K562 (cell line): ENCODE measurements at regions not wholly inside any gene's neighbourhood (a gene's known extent, or its start where the extent isn't known, plus 50 kb on each side); places are given as distances from the start of the nearest gene placed in this dataset.

ENCODE experiments used
- ATAC-seq: fragments of 200-7000 bp; cut with Tn5 transposase; 3 replicates; pipeline ENCODE4 v1.9.1; 2020; ENCODE audit warnings: moderate library complexity
- BruUV-seq: library from RNA; stranded (reverse); fragments of 400-500 nt; replicated peaks from 2 replicates; lab custom pipeline; 2021; lab: Mats Ljungman, UMichigan
- CTCF ChIA-PET: fragments of 300-600 bp; formaldehyde crosslinking; extraction: SDS; loops from one replicate; lab custom pipeline; 2021; ENCODE audit warnings: low intra/inter-chr PET ratio; lab: Yijun Ruan, JAX
- POLR2A ChIA-PET: fragments of 300-600, 350-650 bp; sonication (Branson Sonifier 250); formaldehyde crosslinking; extraction: SDS; loops from one replicate; lab custom pipeline; 2021; ENCODE audit warnings: antibody characterized with exemption, inconsistent platforms; lab: Yijun Ruan, JAX
- DNase-seq, 4 experiments: peaks; one replicate each; pipeline versions ENCODE4 v3.0.0 to v3.0.0-alpha.2; 2011 to 2018; ENCODE audit warnings: low spot score in 3 of 4, mixed read lengths in 3 of 4; ENCODE audit errors: extremely low read depth in 1 of 4
- FAIRE-seq: peaks from 2 replicates; lab custom pipeline; 2011; peaks lifted over from hg19 to GRCh38; lab: Jason Lieb, UNC
- H2AFZ ChIP-seq: 2 replicates; pipeline ENCODE4 v1.6.0; 2011; ENCODE audit warnings: low read depth, low read length, control low read depth, inconsistent platforms
- H3K27ac ChIP-seq: fragments of 200-600 bp; 3 replicates; pipeline ENCODE4 v1.8.0; 2011; ENCODE audit warnings: low read depth, mild to moderate bottlenecking, control low read depth, inconsistent platforms, low read length, moderate library complexity, mixed read lengths; ENCODE audit errors: extremely low read depth
- H3K27me3 ChIP-seq, 2 experiments: fragments of 300-600 bp in 1 of 2; 2 replicates in 1 of 2; 3 replicates in 1 of 2; pipeline versions ENCODE4 v1.6.0 to v1.8.0; 2011; ENCODE audit warnings: inconsistent platforms in 2 of 2, low read length in 2 of 2, mild to moderate bottlenecking in 1 of 2, mixed read lengths in 1 of 2, moderate library complexity in 1 of 2; ENCODE audit not compliant: control insufficient read depth in 2 of 2, insufficient read depth in 2 of 2
- H3K36me3 ChIP-seq: fragments of 300-600 bp; 3 replicates; pipeline ENCODE4 v1.8.0; 2011; ENCODE audit warnings: mild to moderate bottlenecking, low read length, inconsistent platforms; ENCODE audit not compliant: control insufficient read depth, insufficient read depth
- H3K4me1 ChIP-seq, 2 experiments: fragments of 200-600 bp in 1 of 2; replicated peaks in 1 of 2; 2 replicates in 1 of 2; 3 replicates in 1 of 2; pipeline versions ENCODE4 v1.5.1 to v1.8.0; 2011; ENCODE audit warnings: inconsistent platforms in 2 of 2, low read length in 2 of 2, mild to moderate bottlenecking in 1 of 2, mixed read lengths in 1 of 2, moderate library complexity in 1 of 2; ENCODE audit not compliant: control insufficient read depth in 2 of 2, insufficient read depth in 2 of 2
- H3K4me2 ChIP-seq: 2 replicates; pipeline ENCODE4 v1.6.1; 2011; ENCODE audit warnings: low read length, control low read depth, inconsistent platforms, mixed read lengths; ENCODE audit not compliant: insufficient read depth
- H3K4me3 ChIP-seq: fragments of 200-600 bp; sonication (generic), shearing (Covaris generic); 2 replicates; pipeline ENCODE4 v1.5.1; 2016; ENCODE audit warnings: control low read depth, inconsistent platforms
- H3K79me2 ChIP-seq: fragments of 200-600 bp; 3 replicates; pipeline ENCODE4 v1.8.0; 2011; ENCODE audit warnings: low read length, inconsistent platforms; ENCODE audit not compliant: control insufficient read depth, insufficient read depth
- H3K9ac ChIP-seq, 2 experiments: 2 replicates each; pipeline versions ENCODE4 v1.6.0 to v1.6.1; 2011; ENCODE audit warnings: low read depth in 2 of 2, low read length in 2 of 2, control low read depth in 1 of 2, inconsistent platforms in 1 of 2, mild to moderate bottlenecking in 1 of 2, mixed read lengths in 1 of 2; ENCODE audit not compliant: insufficient read depth in 1 of 2
- H3K9me1 ChIP-seq: one replicate; pipeline ENCODE4 v1.6.0; 2011; ENCODE audit warnings: inconsistent platforms, mild to moderate bottlenecking, low read length, moderate library complexity; ENCODE audit not compliant: control insufficient read depth, insufficient read depth
- H3K9me3 ChIP-seq: replicated peaks from 2 replicates; pipeline ENCODE4 v1.5.1; 2011; ENCODE audit warnings: low read depth, low read length, inconsistent platforms; ENCODE audit not compliant: control insufficient read depth, insufficient read depth
- H4K20me1 ChIP-seq: replicated peaks from 2 replicates; pipeline ENCODE4 v1.6.1; 2011; ENCODE audit warnings: low read length, inconsistent platforms, mixed read lengths; ENCODE audit not compliant: control insufficient read depth, insufficient read depth
- HDAC8 ChIP-seq: fragments of 450-650 bp; IDR thresholded peaks from 2 replicates; pipeline ENCODE4 v1.6.1; 2016; ENCODE audit warnings: mild to moderate bottlenecking, missing genetic modification characterization, moderate library complexity, missing compliant biosample characterization
- LARP7 ChIP-seq: fragments of 450-650 bp; IDR thresholded peaks from 2 replicates; pipeline ENCODE4 v1.6.1; 2016
- PML ChIP-seq: IDR thresholded peaks from 2 replicates; pipeline ENCODE4 v1.6.1; 2012; ENCODE audit warnings: low read length, inconsistent platforms
- SOX6 ChIP-seq: fragments of 450-650 bp; IDR thresholded peaks from 2 replicates; pipeline ENCODE4 v1.6.1; 2014; ENCODE audit warnings: mild to moderate bottlenecking
- ZBTB34 ChIP-seq: fragments of 250-450 bp; sonication (Bioruptor Pico); IDR thresholded peaks from 2 replicates; pipeline ENCODE4 v1.8.0; 2021; ENCODE audit warnings: mild to moderate bottlenecking, moderate library complexity
- ZBTB8A ChIP-seq: fragments of 450-650 bp; IDR thresholded peaks from 2 replicates; pipeline ENCODE4 v1.6.1; 2018; ENCODE audit warnings: mild to moderate bottlenecking, moderate library complexity; ENCODE audit not compliant: partially characterized antibody
- ZNF121 ChIP-seq: sonication (generic); formaldehyde crosslinking; conservative IDR thresholded peaks from 2 replicates; pipeline ENCODE4 v1.8.0; 2022; ENCODE audit warnings: missing genetic modification reagents
- ZNF239 ChIP-seq: fragments of 250-450 bp; sonication (Bioruptor Pico); IDR thresholded peaks from 2 replicates; pipeline ENCODE4 v1.4.0; 2020; ENCODE audit warnings: mild to moderate bottlenecking
- ZNF41 ChIP-seq: fragments of 250-450 bp; sonication (Bioruptor Pico); conservative IDR thresholded peaks from 2 replicates; pipeline ENCODE4 v1.4.0; 2020; ENCODE audit warnings: mild to moderate bottlenecking
- ZNF75A ChIP-seq: fragments of 450-650 bp; formaldehyde crosslinking; IDR thresholded peaks from 2 replicates; pipeline ENCODE4 v1.4.0; 2020; ENCODE audit warnings: mild to moderate bottlenecking
- WGBS: fragments of 100-300 bp; shearing (Covaris generic); methylation state at CpG from one replicate; pipeline ENCODE4 v1.1.6; 2016; ENCODE audit warnings: low coverage, mixed read lengths; ENCODE audit not compliant: insufficient coverage; ENCODE audit errors: missing lambda C conversion rate; 5-methylcytosine and 5-hydroxymethylcytosine counted together
- in situ Hi-C: fragments of 300-500 bp; cut with MboI; formaldehyde crosslinking; loops from 4 replicates; pipeline ENCODE4 v1.15.0; 2018; ENCODE audit warnings: inconsistent platforms, mixed read lengths
- intact Hi-C: fragments of 100-400 bp; cut with micrococcal nuclease; formaldehyde crosslinking; loops from 2 replicates; pipeline ENCODE4 v1.14.2; 2022
- TF ChIP-seq, protein P1 (sequence below): fragments of 250-450 bp; sonication (Bioruptor Pico); IDR thresholded peaks from 2 replicates; pipeline ENCODE4 v1.4.0; 2020; ENCODE audit warnings: mild to moderate bottlenecking
- TF ChIP-seq, protein P2 (sequence below): fragments of 200-400 bp; formaldehyde crosslinking; IDR thresholded peaks from 2 replicates; pipeline ENCODE4 v1.6.1; 2017; ENCODE audit warnings: mild to moderate bottlenecking, low read depth, low read length, moderate library complexity
- TF ChIP-seq, protein P3 (sequence below): fragments of 250-450 bp; sonication (Bioruptor Pico); IDR thresholded peaks from 2 replicates; pipeline ENCODE4 v1.5.0; 2021; ENCODE audit warnings: mild to moderate bottlenecking, moderate library complexity
- TF ChIP-seq, protein P4 (sequence below), 2 experiments: fragments of 450-650 bp; IDR thresholded peaks; 2 replicates each; pipeline ENCODE4 v1.6.1; 2016

DNA sequence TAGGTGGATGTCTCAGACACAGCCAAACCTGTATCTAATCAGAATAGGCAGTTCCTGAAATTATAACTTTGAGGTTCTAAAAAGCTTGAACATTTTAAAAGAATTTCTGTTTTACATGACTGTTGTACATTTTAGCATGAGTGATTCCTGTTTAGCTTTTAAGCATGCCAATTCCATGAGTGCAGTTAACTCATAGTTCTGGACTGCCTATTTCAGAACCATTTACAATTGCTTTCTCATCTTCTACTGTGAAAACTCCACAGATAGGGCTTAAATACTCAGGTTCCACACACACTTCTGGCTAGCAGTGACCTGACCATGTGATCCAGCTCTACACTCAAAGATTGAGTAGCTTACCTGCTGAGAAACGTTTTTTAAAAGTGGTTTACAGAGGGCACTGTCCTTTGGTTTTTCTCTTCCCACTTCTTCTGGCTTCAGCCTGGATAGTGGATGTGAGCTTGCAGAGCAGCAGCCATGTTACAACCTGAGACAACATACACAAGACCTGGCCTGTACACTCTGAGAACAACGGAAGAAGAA, 280.8 kb downstream of the ANKRD50 start:
- H3K27ac ChIP-seq, result no peak overlapping the region
- H3K4me1 ChIP-seq, result no peaks in the 10 kb centered on the region
- H3K79me2 ChIP-seq, result no peaks in the 10 kb centered on the region
- no peak for FAIRE-seq
- H3K4me3 ChIP-seq, result no peak overlapping the region
- BruUV-seq, result no TSS peak
- H2AFZ ChIP-seq, result no peak overlapping the region
- H3K9me1 ChIP-seq, result no peaks in the 10 kb centered on the region
- intact Hi-C loops, result no loop called here
- WGBS, result 0% methylated on average over 2 of the region's 2 CpGs
- DNase-seq, result no peak
- no peaks in the 10 kb centered on the region for H3K9me3 ChIP-seq
- H3K4me2 ChIP-seq, result no peak overlapping the region
- ATAC-seq, result no peak
- no peaks in the 10 kb centered on the region for H3K27me3 ChIP-seq
- in situ Hi-C loops, result no loop called here
- no peaks in the 10 kb centered on the region for H4K20me1 ChIP-seq
- H3K9ac ChIP-seq, result no peak overlapping the region
- no peaks in the 10 kb centered on the region for H3K36me3 ChIP-seq
- CTCF ChIA-PET, result no interaction called here
- POLR2A ChIA-PET, result no interaction called here
- TF ChIP-seq, protein P1, sequence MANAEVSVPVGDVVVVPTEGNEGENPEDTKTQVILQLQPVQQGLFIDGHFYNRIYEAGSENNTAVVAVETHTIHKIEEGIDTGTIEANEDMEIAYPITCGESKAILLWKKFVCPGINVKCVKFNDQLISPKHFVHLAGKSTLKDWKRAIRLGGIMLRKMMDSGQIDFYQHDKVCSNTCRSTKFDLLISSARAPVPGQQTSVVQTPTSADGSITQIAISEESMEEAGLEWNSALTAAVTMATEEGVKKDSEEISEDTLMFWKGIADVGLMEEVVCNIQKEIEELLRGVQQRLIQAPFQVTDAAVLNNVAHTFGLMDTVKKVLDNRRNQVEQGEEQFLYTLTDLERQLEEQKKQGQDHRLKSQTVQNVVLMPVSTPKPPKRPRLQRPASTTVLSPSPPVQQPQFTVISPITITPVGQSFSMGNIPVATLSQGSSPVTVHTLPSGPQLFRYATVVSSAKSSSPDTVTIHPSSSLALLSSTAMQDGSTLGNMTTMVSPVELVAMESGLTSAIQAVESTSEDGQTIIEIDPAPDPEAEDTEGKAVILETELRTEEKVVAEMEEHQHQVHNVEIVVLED (CRISPR knock-in tag), result no peak
- no peak for TF ChIP-seq ZNF121 (CRISPR knock-in tag)
- no peak for TF ChIP-seq HDAC8
- no peak for TF ChIP-seq ZNF41
- TF ChIP-seq, protein P2, sequence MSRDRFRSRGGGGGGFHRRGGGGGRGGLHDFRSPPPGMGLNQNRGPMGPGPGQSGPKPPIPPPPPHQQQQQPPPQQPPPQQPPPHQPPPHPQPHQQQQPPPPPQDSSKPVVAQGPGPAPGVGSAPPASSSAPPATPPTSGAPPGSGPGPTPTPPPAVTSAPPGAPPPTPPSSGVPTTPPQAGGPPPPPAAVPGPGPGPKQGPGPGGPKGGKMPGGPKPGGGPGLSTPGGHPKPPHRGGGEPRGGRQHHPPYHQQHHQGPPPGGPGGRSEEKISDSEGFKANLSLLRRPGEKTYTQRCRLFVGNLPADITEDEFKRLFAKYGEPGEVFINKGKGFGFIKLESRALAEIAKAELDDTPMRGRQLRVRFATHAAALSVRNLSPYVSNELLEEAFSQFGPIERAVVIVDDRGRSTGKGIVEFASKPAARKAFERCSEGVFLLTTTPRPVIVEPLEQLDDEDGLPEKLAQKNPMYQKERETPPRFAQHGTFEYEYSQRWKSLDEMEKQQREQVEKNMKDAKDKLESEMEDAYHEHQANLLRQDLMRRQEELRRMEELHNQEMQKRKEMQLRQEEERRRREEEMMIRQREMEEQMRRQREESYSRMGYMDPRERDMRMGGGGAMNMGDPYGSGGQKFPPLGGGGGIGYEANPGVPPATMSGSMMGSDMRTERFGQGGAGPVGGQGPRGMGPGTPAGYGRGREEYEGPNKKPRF, result no peak
- TF ChIP-seq, protein P3, sequence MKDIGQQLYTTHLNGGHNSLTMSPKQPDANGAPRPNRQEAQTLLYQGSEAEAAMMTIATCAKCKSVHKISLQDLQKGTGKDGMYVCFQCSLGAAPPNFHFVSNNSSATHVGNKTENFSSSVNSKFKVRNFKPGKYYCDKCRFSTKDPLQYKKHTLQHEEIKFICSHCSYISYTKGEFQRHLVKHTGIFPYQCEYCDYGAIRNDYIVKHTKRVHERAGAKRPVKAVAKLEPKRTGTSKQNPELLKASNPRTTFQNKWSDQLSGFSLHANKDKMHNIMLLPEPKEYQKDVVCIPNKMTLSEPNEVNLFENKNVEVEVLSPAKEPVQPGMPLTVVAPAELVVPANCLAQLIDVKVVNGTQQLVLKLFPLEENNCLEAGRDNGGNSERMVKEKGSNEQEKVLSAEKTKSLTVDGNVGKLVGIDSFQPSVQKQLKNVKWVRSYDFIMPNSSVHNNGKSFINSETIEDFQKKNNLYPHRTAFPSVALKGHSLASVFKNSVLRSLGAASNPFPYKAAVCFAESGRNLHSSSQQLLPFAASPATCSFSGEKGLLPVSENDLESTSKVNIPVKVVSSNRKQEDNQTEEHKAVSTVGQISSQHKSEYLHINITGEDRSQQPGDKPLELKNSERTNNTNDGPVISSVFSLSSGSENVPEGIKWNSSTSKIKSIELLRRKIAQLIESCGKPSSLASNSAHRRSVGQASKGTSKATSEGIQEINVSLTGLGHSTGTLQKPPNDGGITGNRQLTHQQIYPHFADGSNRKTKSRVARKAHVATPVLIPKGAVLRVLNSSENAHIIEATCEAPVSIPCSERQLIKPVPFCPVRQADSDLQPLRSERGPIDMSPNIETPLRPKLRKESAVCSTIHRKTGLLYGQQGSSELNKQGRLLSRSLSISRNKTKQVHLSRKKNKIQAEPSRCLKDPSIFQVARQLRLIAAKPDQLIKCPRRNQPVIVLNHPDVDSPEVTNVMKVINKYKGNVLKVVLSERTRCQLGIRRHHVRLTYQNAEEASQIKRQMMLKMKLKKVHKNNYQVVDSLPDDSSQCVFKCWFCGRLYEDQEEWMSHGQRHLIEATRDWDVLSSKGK, result no peak
- TF ChIP-seq ZBTB34 (CRISPR knock-in tag), result no peak
- TF ChIP-seq PML, result no peak
- no peak for TF ChIP-seq ZBTB8A
- TF ChIP-seq ZNF75A (CRISPR knock-in tag), result no peak
- TF ChIP-seq, protein P4, sequence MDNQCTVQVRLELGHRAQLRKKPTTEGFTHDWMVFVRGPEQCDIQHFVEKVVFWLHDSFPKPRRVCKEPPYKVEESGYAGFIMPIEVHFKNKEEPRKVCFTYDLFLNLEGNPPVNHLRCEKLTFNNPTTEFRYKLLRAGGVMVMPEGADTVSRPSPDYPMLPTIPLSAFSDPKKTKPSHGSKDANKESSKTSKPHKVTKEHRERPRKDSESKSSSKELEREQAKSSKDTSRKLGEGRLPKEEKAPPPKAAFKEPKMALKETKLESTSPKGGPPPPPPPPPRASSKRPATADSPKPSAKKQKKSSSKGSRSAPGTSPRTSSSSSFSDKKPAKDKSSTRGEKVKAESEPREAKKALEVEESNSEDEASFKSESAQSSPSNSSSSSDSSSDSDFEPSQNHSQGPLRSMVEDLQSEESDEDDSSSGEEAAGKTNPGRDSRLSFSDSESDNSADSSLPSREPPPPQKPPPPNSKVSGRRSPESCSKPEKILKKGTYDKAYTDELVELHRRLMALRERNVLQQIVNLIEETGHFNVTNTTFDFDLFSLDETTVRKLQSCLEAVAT (IDR thresholded peaks at IDR 0.05), result no peak
- no peak for TF ChIP-seq SOX6
- TF ChIP-seq LARP7, result no peak
- no peak for TF ChIP-seq ZNF239 (CRISPR knock-in tag)
